Right atrium auricular region (tissue), 2 donors: ENCODE measurements at regions not wholly inside any gene's neighbourhood (a gene's known extent, or its start where the extent isn't known, plus 50 kb on each side); places are given as distances from the start of the nearest gene placed in this dataset.
"Not testable (repeated sequence)": the region's sequence is repeated elsewhere in the genome, so short reads cannot be mapped to it uniquely, and the experiment has no call there.

Experiments
- DNase-seq: peaks from one replicate; pipeline ENCODE4 v3.0.0-alpha.2; 2019; ENCODE audit warnings: low spot score
- H3K27ac ChIP-seq, 2 donors: fragments of 200-600 bp; sonication (generic); 1 replicate in 1 of 2; 2 replicates in 1 of 2; pipeline ENCODE4 v1.5.1; 2016 to 2019
- H3K27me3 ChIP-seq, 2 donors: fragments of 200-600 bp; sonication (generic); one replicate each; pipeline versions ENCODE4 v1.5.1 to v1.6.0; 2017 to 2019
- H3K36me3 ChIP-seq: fragments of 200-600 bp; sonication (generic); one replicate; pipeline ENCODE4 v1.5.1; 2016
- H3K4me1 ChIP-seq, 2 donors: fragments of 200-600 bp; sonication (generic); one replicate each; pipeline versions ENCODE4 v1.5.1 to v1.6.0; 2017 to 2019
- H3K4me3 ChIP-seq, 2 donors: fragments of 200-600 bp; sonication (generic); 1 replicate in 1 of 2; 2 replicates in 1 of 2; pipeline ENCODE4 v1.5.1; 2017 to 2019; ENCODE audit warnings: mild to moderate bottlenecking in 1 of 2, moderate library complexity in 1 of 2
- H3K9me3 ChIP-seq, 2 donors: fragments of 200-600 bp; sonication (generic); one replicate each; pipeline ENCODE4 v1.5.1; 2019
- TF ChIP-seq, protein P1 (sequence below), 2 donors: fragments of 200-600 bp; sonication (generic); IDR thresholded peaks; one replicate each; pipeline ENCODE4 v1.5.1; 2019; ENCODE audit warnings: antibody characterized with exemption in 2 of 2

DNA sequence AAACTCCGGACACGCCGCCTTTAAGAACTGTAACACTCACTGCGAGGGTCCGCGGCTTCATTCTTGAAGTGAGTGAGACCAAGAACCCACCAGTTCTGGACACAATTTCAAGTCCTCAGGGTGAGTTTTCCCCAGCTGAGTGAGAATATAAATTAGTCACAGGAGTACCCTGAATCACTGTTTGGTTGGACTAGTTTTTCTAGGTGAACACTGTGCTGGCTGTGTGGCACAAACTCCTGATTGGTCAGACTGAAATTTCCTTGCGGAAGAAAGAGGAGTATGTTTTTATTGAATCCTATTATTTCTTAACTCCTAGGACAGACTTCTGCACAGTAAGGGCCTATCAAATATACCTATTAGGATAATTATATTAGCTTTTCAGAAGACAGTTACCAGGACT lies 288.1 kb upstream of the UBE2E3 start:
- TF ChIP-seq, protein P1, sequence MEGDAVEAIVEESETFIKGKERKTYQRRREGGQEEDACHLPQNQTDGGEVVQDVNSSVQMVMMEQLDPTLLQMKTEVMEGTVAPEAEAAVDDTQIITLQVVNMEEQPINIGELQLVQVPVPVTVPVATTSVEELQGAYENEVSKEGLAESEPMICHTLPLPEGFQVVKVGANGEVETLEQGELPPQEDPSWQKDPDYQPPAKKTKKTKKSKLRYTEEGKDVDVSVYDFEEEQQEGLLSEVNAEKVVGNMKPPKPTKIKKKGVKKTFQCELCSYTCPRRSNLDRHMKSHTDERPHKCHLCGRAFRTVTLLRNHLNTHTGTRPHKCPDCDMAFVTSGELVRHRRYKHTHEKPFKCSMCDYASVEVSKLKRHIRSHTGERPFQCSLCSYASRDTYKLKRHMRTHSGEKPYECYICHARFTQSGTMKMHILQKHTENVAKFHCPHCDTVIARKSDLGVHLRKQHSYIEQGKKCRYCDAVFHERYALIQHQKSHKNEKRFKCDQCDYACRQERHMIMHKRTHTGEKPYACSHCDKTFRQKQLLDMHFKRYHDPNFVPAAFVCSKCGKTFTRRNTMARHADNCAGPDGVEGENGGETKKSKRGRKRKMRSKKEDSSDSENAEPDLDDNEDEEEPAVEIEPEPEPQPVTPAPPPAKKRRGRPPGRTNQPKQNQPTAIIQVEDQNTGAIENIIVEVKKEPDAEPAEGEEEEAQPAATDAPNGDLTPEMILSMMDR (IDR thresholded peaks at IDR 0.05), result no peak
- Histone ChIP-seq H3K36me3 (no peaks in the 10 kb centered on the region), H3K4me3 (no peak overlapping the region), H3K27me3 (no peaks in the 10 kb centered on the region), H3K4me1 (no peaks in the 10 kb centered on the region), H3K9me3 (no peaks in the 10 kb centered on the region), H3K27ac (no peak overlapping the region)
- DNase-seq, result no peak

GRCh38 chr2:180691855-180692223 lies 288.6 kb upstream of the UBE2E3 start:
- DNase-seq, H3K4me1 ChIP-seq, H3K27ac ChIP-seq, H3K27me3 ChIP-seq, H3K4me3 ChIP-seq, H3K9me3 ChIP-seq, H3K36me3 ChIP-seq: not testable (repeated sequence)

DNA sequence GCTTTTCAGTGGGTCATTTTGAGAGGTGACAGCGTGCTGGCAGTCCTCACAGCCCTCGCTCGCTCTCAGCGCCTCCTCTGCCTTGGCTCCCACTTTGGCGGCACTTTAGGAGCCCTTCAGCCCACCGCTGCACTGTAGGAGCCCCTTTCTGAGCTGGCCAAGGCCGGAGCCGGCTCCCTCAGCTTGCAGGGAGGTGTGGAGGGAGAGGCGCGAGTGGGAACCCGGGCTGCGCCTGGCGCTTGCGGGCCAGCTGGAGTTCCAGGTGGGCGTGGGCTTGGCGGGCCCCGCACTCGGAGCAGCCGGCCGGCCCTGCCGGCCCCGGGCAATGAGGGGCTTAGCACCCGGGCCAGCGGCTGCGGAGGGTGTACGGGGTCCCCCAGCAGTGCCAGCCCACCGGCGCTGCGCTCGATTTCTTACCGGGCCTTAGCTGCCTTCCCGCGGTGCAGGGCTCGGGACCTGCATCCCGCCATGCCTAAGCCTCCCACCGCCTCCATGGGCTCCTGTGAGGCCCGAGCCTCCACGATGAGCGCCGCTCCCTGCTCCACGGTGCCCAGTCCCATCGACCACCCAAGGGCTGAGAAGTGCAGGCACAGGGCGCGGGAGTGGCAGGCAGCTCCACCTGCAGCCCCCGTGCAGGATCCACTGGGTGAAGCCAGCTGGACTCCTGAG lies 289.1 kb upstream of the UBE2E3 start:
- DNase-seq, H3K9me3 ChIP-seq, H3K27ac ChIP-seq, H3K36me3 ChIP-seq, H3K4me1 ChIP-seq, H3K27me3 ChIP-seq, H3K4me3 ChIP-seq: not testable (repeated sequence)

GRCh38 chr2:180690611-180691010 lies 289.8 kb upstream of the UBE2E3 start:
- no peaks in the 10 kb centered on the region for H3K36me3 ChIP-seq
- TF ChIP-seq, protein P1 (IDR thresholded peaks at IDR 0.05), result no peak
- H3K9me3 ChIP-seq, result no peaks in the 10 kb centered on the region
- H3K27ac ChIP-seq, result no peak overlapping the region
- no peak for DNase-seq
- no peaks in the 10 kb centered on the region for H3K27me3 ChIP-seq
- H3K4me3 ChIP-seq, result no peak overlapping the region
- no peaks in the 10 kb centered on the region for H3K4me1 ChIP-seq

- Histone ChIP-seq H3K4me3 (no peak overlapping the region), H3K36me3 (no peaks in the 10 kb centered on the region), H3K27me3 (no peaks in the 10 kb centered on the region), H3K27ac (no peak overlapping the region), H3K9me3 (no peaks in the 10 kb centered on the region), H3K4me1 (no peaks in the 10 kb centered on the region)
- DNase-seq, result no peak
- TF ChIP-seq, protein P1 (IDR thresholded peaks at IDR 0.05), result no peak
Measured at GRCh38 chr2:180682871-180683270, 297.5 kb upstream of the UBE2E3 start.

DNA sequence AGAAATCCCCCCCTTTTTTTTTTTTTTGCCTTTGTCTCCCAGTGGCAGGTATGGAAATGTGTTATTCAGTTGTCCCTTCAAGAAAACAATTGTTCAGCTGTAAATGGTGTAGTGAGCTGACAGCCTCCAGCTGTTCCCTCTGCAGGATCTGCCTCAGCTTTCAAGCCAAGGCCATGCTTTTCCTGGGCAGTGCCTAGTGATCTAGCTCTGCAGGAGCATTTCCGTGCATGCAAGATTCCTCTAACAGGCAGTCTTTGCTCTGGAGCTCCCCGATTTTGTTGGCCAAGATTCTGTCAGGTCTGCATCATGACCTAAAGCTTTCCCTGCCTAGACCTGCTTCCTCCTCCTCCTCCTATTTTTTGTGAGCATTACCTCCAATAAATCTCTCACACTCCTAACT lies 300.7 kb upstream of the UBE2E3 start:
- no peaks in the 10 kb centered on the region for H3K27me3 ChIP-seq
- no peaks in the 10 kb centered on the region for H3K4me1 ChIP-seq
- H3K36me3 ChIP-seq, result no peaks in the 10 kb centered on the region
- DNase-seq, result no peak
- no peak overlapping the region for H3K4me3 ChIP-seq
- TF ChIP-seq, protein P1 (IDR thresholded peaks at IDR 0.05), result no peak
- no peak overlapping the region for H3K27ac ChIP-seq
- no peaks in the 10 kb centered on the region for H3K9me3 ChIP-seq

DNA sequence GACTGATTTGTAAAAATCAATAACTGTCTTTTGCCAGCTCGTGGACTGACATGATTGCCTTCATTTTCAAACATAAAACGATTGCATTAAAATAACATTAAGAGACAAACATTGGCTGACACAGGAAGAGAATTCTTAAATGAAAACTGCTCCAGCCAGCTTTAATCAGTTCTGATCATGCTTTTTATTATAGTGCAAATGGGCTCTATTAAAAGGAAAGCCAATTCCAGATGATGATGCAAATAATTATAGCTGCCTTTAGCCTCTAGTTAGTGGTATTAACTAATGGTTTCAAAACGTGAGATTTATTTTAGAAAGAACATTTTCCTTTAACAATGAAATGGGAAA lies 301.8 kb upstream of the UBE2E3 start:
- no peaks in the 10 kb centered on the region for H3K27me3 ChIP-seq
- TF ChIP-seq, protein P1 (IDR thresholded peaks at IDR 0.05), result no peak
- no peaks in the 10 kb centered on the region for H3K9me3 ChIP-seq
- H3K4me1 ChIP-seq, result no peaks in the 10 kb centered on the region
- no peaks in the 10 kb centered on the region for H3K36me3 ChIP-seq
- H3K4me3 ChIP-seq, result no peak overlapping the region
- no peak for DNase-seq
- no peak overlapping the region for H3K27ac ChIP-seq
